ENCODE measurements at regions not wholly inside any gene's neighbourhood (a gene's known extent, or its start where the extent isn't known, plus 50 kb on each side); places are given as distances from the start of the nearest gene placed in this dataset.
A peak's percentile ranks its signal among the peaks of the same experiment; 100 is the strongest.
"Not testable (repeated sequence)": the region's sequence is repeated elsewhere in the genome, so short reads cannot be mapped to it uniquely, and the experiment has no call there.

- DNase-seq, result not testable (repeated sequence)
These were observed 269.0 kb upstream of the MKLN1 start for GRCh38 chr7:131058561-131059288.

GRCh38 chr7:131059401-131059800 lies 268.3 kb upstream of the MKLN1 start:
- not testable (repeated sequence) for DNase-seq

- DNase-seq, result no peak
These were observed 266.5 kb upstream of the MKLN1 start for GRCh38 chr7:131061158-131061557.

GRCh38 chr7:131061818-131062217 lies 265.9 kb upstream of the MKLN1 start:
- DNase-seq, result no peak

- DNase-seq, result no peak
These were observed 261.0 kb upstream of the MKLN1 start for GRCh38 chr7:131066635-131067034.

GRCh38 chr7:131067220-131067619 lies 260.5 kb upstream of the MKLN1 start:
- no peak for DNase-seq

- no peak for DNase-seq
These were observed 259.1 kb upstream of the MKLN1 start for GRCh38 chr7:131068604-131069021.

GRCh38 chr7:131071786-131072504 lies 255.7 kb upstream of the MKLN1 start:
- DNase-seq, result peak; percentile 39

GRCh38 chr7:131072505-131073091 lies 255.1 kb upstream of the MKLN1 start:
- DNase-seq, result no peak

GRCh38 chr7:131074043-131074442 lies 253.6 kb upstream of the MKLN1 start:
- no peak for DNase-seq

GRCh38 chr7:131074585-131074984 lies 253.1 kb upstream of the MKLN1 start:
- DNase-seq, result no peak

- no peak for DNase-seq
These were observed 252.3 kb upstream of the MKLN1 start for GRCh38 chr7:131075406-131075805.

GRCh38 chr7:131076032-131076431 lies 251.6 kb upstream of the MKLN1 start:
- DNase-seq, result no peak

- no peak for DNase-seq
These were observed 250.9 kb upstream of the MKLN1 start for GRCh38 chr7:131076711-131077181.

- no peak for DNase-seq
These were observed 249.9 kb upstream of the MKLN1 start for GRCh38 chr7:131077735-131078134.

GRCh38 chr7:131080754-131081153 lies 246.9 kb upstream of the MKLN1 start:
- DNase-seq, result no peak

GRCh38 chr7:131081308-131081707 lies 246.4 kb upstream of the MKLN1 start:
- DNase-seq, result no peak

GRCh38 chr7:131083781-131084180 lies 243.9 kb upstream of the MKLN1 start:
- no peak for DNase-seq

GRCh38 chr7:131084336-131084735 lies 243.3 kb upstream of the MKLN1 start:
- not testable (repeated sequence) for DNase-seq

- DNase-seq, result no peak
These were observed 239.7 kb upstream of the MKLN1 start for GRCh38 chr7:131087756-131088658.

GRCh38 chr7:131090188-131090587 lies 237.5 kb upstream of the MKLN1 start:
- DNase-seq, result no peak

- no peak for DNase-seq
These were observed 236.6 kb upstream of the MKLN1 start for GRCh38 chr7:131090886-131091692.

Data from GDM1 (cell line).